Muscle of arm (tissue), 1 donor: ENCODE measurements at regions not wholly inside any gene's neighbourhood (a gene's known extent, or its start where the extent isn't known, plus 50 kb on each side); places are given as distances from the start of the nearest gene placed in this dataset.
"Not testable (repeated sequence)": the region's sequence is repeated elsewhere in the genome, so short reads cannot be mapped to it uniquely, and the experiment has no call there.

Experiments
- DNase-seq: peaks from one replicate; pipeline ENCODE4 v3.0.0-alpha.2; 2013

GRCh38 chr18:961644-962355 is 57.1 kb downstream of the ADCYAP1 start:
- DNase-seq = peak; percentile 49

- no peak for DNase-seq
Observed at GRCh38 chr18:963276-963675, 58.6 kb downstream of the ADCYAP1 start.

GRCh38 chr18:965921-966758 is 61.5 kb downstream of the ADCYAP1 start:
- DNase-seq = no peak

- DNase-seq = no peak
Observed at GRCh38 chr18:966759-967576, 62.3 kb downstream of the ADCYAP1 start.

- DNase-seq = not testable (repeated sequence)
Observed at GRCh38 chr18:968910-969309, 64.2 kb downstream of the ADCYAP1 start.

- not testable (repeated sequence) for DNase-seq
Observed at GRCh38 chr18:969311-969710, 64.6 kb downstream of the ADCYAP1 start.

- DNase-seq = not testable (repeated sequence)
Observed at GRCh38 chr18:974606-975005, 69.9 kb downstream of the ADCYAP1 start.

- DNase-seq = not testable (repeated sequence)
Observed at GRCh38 chr18:976393-977128, 71.9 kb downstream of the ADCYAP1 start.

GRCh38 chr18:977327-977726 is 72.7 kb downstream of the ADCYAP1 start:
- not testable (repeated sequence) for DNase-seq

- not testable (repeated sequence) for DNase-seq
Observed at GRCh38 chr18:977732-978131, 73.1 kb downstream of the ADCYAP1 start.

- DNase-seq = no peak
Observed at GRCh38 chr18:980586-980985, 75.9 kb downstream of the ADCYAP1 start.

- DNase-seq = no peak
Observed at GRCh38 chr18:984004-984403, 79.3 kb downstream of the ADCYAP1 start.

- no peak for DNase-seq
Observed at GRCh38 chr18:985212-985661, 80.6 kb downstream of the ADCYAP1 start.

- no peak for DNase-seq
Observed at GRCh38 chr18:986051-986450, 81.4 kb downstream of the ADCYAP1 start.

GRCh38 chr18:986552-986951 is 81.9 kb downstream of the ADCYAP1 start:
- DNase-seq = no peak

- no peak for DNase-seq
Observed at GRCh38 chr18:987325-988186, 82.9 kb downstream of the ADCYAP1 start.

- DNase-seq = no peak
Observed at GRCh38 chr18:989425-989824, 84.8 kb downstream of the ADCYAP1 start.

GRCh38 chr18:990197-990596 is 85.5 kb downstream of the ADCYAP1 start:
- DNase-seq = no peak

- DNase-seq = no peak
Observed at GRCh38 chr18:991441-991840, 86.8 kb downstream of the ADCYAP1 start.

- no peak for DNase-seq
Observed at GRCh38 chr18:993560-993959, 88.9 kb downstream of the ADCYAP1 start.
